Neural cell (in vitro differentiated cells): ENCODE measurements at regions not wholly inside any gene's neighbourhood (a gene's known extent, or its start where the extent isn't known, plus 50 kb on each side); places are given as distances from the start of the nearest gene placed in this dataset.
A peak's percentile ranks its signal among the peaks of the same experiment; 100 is the strongest.

Experiments
- H2AFZ ChIP-seq: fragments of 200-600, 300-800 bp; sonication (generic), shearing (Covaris generic); 2 replicates; pipeline ENCODE4 v1.6.0; 2014; ENCODE audit warnings: low read depth, mild to moderate bottlenecking, antibody characterized with exemption, low read length, moderate library complexity
- H3F3A ChIP-seq: fragments of 200-600 bp; shearing (Covaris generic); 2 replicates; pipeline ENCODE4 v1.6.1; 2016; ENCODE audit warnings: mild to moderate bottlenecking, moderate library complexity, mixed read lengths, antibody characterized with exemption, low read length; ENCODE audit not compliant: insufficient read depth, poor library complexity, severe bottlenecking
- H3K27ac ChIP-seq: fragments of 200-600, 300-800 bp; sonication (generic), shearing (Covaris generic); 2 replicates; pipeline ENCODE4 v1.5.1; 2014; ENCODE audit warnings: mild to moderate bottlenecking, low read length, moderate library complexity
- H3K27me3 ChIP-seq: fragments of 300-800, 200-600 bp; sonication (generic), shearing (Covaris generic); 2 replicates; pipeline ENCODE4 v1.6.0; 2014; ENCODE audit warnings: mild to moderate bottlenecking, low read depth, low read length, moderate library complexity; ENCODE audit not compliant: insufficient read depth
- H3K36me3 ChIP-seq: fragments of 300-800, 200-600 bp; sonication (generic), shearing (Covaris generic); 2 replicates; pipeline ENCODE4 v1.5.1; 2014; ENCODE audit warnings: mild to moderate bottlenecking, antibody characterized with exemption, low read length, moderate library complexity; ENCODE audit not compliant: insufficient read depth
- H3K4me2 ChIP-seq: fragments of 300-800, 200-600 bp; sonication (generic), shearing (Covaris generic); 2 replicates; pipeline ENCODE4 v1.6.0; 2014; ENCODE audit warnings: mild to moderate bottlenecking, low read length
- H3K4me3 ChIP-seq: fragments of 300-800, 200-600 bp; sonication (generic), shearing (Covaris generic); 2 replicates; pipeline ENCODE4 v1.5.1; 2014; ENCODE audit warnings: mild to moderate bottlenecking, low read length, moderate library complexity
- H3K79me2 ChIP-seq: fragments of 200-600 bp; shearing (Covaris generic); replicated peaks from 2 replicates; pipeline ENCODE4 v1.6.0; 2014; ENCODE audit warnings: mild to moderate bottlenecking, low read length, moderate library complexity; ENCODE audit not compliant: insufficient read depth
- H3K9ac ChIP-seq: fragments of 300-800, 200-600 bp; sonication (generic), shearing (Covaris generic); 2 replicates; pipeline ENCODE4 v1.6.1; 2016; ENCODE audit warnings: mild to moderate bottlenecking, low read length, mixed read lengths
- H3K9me2 ChIP-seq: fragments of 200-600 bp; shearing (Covaris generic); 2 replicates; pipeline ENCODE4 v1.6.1; 2016; ENCODE audit warnings: mild to moderate bottlenecking, low read length, mixed read lengths; ENCODE audit not compliant: insufficient read depth
- H3K9me3 ChIP-seq: fragments of 200-600, 300-800 bp; sonication (generic), shearing (Covaris generic); 2 replicates; pipeline ENCODE4 v1.6.1; 2016; ENCODE audit warnings: mild to moderate bottlenecking, mixed run types, low read length, moderate library complexity, mixed read lengths
- H4K20me1 ChIP-seq: fragments of 200-600 bp; shearing (Covaris generic); 2 replicates; pipeline ENCODE4 v1.6.1; 2016; ENCODE audit warnings: mild to moderate bottlenecking, mixed run types; ENCODE audit not compliant: insufficient read depth
- CTCF ChIP-seq: fragments of 450-650 bp; IDR thresholded peaks from 2 replicates; pipeline ENCODE4 v1.5.1; 2014; ENCODE audit warnings: antibody characterized with exemption, mild to moderate bottlenecking, moderate library complexity; ENCODE audit not compliant: poor library complexity, severe bottlenecking
- EP300 ChIP-seq: fragments of 450-650 bp; conservative IDR thresholded peaks from 2 replicates; pipeline ENCODE4 v1.6.1; 2014; ENCODE audit warnings: antibody characterized with exemption, mild to moderate bottlenecking, moderate library complexity; ENCODE audit not compliant: poor library complexity, severe bottlenecking
- EZH2 ChIP-seq: fragments of 200-600, 300-800 bp; shearing (Covaris generic), sonication (generic); IDR thresholded peaks from 2 replicates; pipeline ENCODE4 v1.6.1; 2014; ENCODE audit warnings: antibody characterized with exemption, low read length, borderline replicate concordance, mild to moderate bottlenecking; ENCODE audit not compliant: insufficient read depth, poor library complexity, severe bottlenecking
- MXI1 ChIP-seq: fragments of 450-650 bp; conservative IDR thresholded peaks from 2 replicates; pipeline ENCODE4 v1.6.1; 2014; ENCODE audit warnings: antibody characterized with exemption, mild to moderate bottlenecking; ENCODE audit not compliant: poor library complexity, severe bottlenecking
- POLR2AphosphoS5 ChIP-seq: IDR thresholded peaks from 2 replicates; pipeline ENCODE4 v1.6.1; 2012
- RAD21 ChIP-seq: fragments of 450-650 bp; conservative IDR thresholded peaks from 2 replicates; pipeline ENCODE4 v1.6.1; 2014; ENCODE audit warnings: antibody characterized with exemption, mild to moderate bottlenecking, moderate library complexity
- SMC3 ChIP-seq: fragments of 450-650 bp; conservative IDR thresholded peaks from 2 replicates; pipeline ENCODE4 v1.6.1; 2014; ENCODE audit warnings: antibody characterized with exemption, mild to moderate bottlenecking, moderate library complexity; ENCODE audit not compliant: poor library complexity
- TAF1 ChIP-seq: IDR thresholded peaks from 2 replicates; pipeline ENCODE4 v1.6.1; 2012; ENCODE audit warnings: low read depth
- TF ChIP-seq, protein P1 (sequence below): IDR thresholded peaks from 2 replicates; pipeline ENCODE4 v1.6.1; 2012; ENCODE audit warnings: borderline replicate concordance

DNA sequence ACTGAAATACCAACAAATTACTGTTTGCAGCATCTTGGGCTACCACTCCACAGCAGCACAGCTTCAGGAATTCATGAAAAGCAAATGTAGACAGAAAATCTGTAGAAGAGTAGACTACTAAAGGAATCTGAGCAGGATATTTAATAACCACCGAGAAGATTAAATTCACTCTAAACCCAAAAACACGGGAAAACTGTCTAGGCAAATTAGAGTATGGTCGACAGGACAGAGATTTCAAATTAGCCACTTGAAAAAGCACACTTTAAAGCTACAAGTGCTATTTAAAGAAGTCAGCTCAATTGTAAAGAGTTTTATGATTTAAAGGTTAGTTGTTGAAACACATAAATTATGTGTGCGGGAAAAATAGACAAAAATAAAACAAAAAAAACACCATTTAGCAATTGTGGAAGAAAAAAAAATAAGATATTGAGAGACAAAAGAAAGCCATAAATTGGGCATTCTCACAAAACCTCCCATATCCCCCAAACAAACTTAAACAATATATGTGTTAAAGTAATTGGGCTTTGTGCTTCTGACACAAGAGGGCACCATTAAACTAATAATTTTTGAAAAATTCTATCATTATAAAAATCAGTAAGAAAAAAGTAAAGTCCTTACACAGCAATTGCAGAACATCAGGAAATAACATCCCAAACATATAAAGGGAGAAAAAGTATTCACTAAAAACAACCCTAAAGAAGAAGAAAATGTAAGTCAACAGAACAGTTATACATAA lies 880.8 kb downstream of the TECRL start:
- Histone ChIP-seq H3K4me3 (no peak overlapping the region), H3K4me2 (no peak overlapping the region), H3K27me3 (no peaks in the 10 kb centered on the region), H3K36me3 (no peaks in the 10 kb centered on the region), H2AFZ (no peak overlapping the region), H3K9me3 (no peaks in the 10 kb centered on the region), H3F3A (no peaks in the 10 kb centered on the region), H3K79me2 (no peaks in the 10 kb centered on the region), H3K9ac (no peak overlapping the region), H4K20me1 (no peaks in the 10 kb centered on the region), H3K9me2 (no peaks in the 10 kb centered on the region), H3K27ac (no peak overlapping the region)
- TF ChIP-seq POLR2AphosphoS5, result no peak
- no peak for TF ChIP-seq MXI1
- TF ChIP-seq CTCF, result peak; percentile 67
- peak; percentile 71 for TF ChIP-seq RAD21
- TF ChIP-seq SMC3, result peak; percentile 74

GRCh38 chr4:63526251-63526650 lies 883.0 kb downstream of the TECRL start:
- no peaks in the 10 kb centered on the region for H3K79me2 ChIP-seq
- H3K4me3 ChIP-seq, result no peak overlapping the region
- no peak overlapping the region for H3K9ac ChIP-seq
- no peaks in the 10 kb centered on the region for H3K9me2 ChIP-seq
- no peak overlapping the region for H3K4me2 ChIP-seq
- H3K36me3 ChIP-seq, result no peaks in the 10 kb centered on the region
- H3F3A ChIP-seq, result no peaks in the 10 kb centered on the region
- TF ChIP-seq EZH2 (no peak), TAF1 (no peak), RAD21 (no peak), EP300 (no peak), POLR2AphosphoS5 (no peak), CTCF (no peak), SMC3 (no peak), MXI1 (no peak)
- TF ChIP-seq, protein P1, sequence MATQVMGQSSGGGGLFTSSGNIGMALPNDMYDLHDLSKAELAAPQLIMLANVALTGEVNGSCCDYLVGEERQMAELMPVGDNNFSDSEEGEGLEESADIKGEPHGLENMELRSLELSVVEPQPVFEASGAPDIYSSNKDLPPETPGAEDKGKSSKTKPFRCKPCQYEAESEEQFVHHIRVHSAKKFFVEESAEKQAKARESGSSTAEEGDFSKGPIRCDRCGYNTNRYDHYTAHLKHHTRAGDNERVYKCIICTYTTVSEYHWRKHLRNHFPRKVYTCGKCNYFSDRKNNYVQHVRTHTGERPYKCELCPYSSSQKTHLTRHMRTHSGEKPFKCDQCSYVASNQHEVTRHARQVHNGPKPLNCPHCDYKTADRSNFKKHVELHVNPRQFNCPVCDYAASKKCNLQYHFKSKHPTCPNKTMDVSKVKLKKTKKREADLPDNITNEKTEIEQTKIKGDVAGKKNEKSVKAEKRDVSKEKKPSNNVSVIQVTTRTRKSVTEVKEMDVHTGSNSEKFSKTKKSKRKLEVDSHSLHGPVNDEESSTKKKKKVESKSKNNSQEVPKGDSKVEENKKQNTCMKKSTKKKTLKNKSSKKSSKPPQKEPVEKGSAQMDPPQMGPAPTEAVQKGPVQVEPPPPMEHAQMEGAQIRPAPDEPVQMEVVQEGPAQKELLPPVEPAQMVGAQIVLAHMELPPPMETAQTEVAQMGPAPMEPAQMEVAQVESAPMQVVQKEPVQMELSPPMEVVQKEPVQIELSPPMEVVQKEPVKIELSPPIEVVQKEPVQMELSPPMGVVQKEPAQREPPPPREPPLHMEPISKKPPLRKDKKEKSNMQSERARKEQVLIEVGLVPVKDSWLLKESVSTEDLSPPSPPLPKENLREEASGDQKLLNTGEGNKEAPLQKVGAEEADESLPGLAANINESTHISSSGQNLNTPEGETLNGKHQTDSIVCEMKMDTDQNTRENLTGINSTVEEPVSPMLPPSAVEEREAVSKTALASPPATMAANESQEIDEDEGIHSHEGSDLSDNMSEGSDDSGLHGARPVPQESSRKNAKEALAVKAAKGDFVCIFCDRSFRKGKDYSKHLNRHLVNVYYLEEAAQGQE, result no peak
- H2AFZ ChIP-seq, result no peak overlapping the region
- H3K27me3 ChIP-seq, result no peaks in the 10 kb centered on the region
- no peaks in the 10 kb centered on the region for H3K9me3 ChIP-seq
- H3K27ac ChIP-seq, result no peak overlapping the region
- H4K20me1 ChIP-seq, result no peaks in the 10 kb centered on the region
